MM.1S (cell line): ENCODE measurements at regions not wholly inside any gene's neighbourhood (a gene's known extent, or its start where the extent isn't known, plus 50 kb on each side); places are given as distances from the start of the nearest gene placed in this dataset.

Experiments
- CTCF ChIP-seq: fragments of 300-600 bp; sonication (generic); IDR thresholded peaks from 2 replicates; pipeline ENCODE4 v1.5.1; 2016; ENCODE audit warnings: antibody characterized with exemption, low read length, mixed read lengths
- EZH2 ChIP-seq: fragments of 300-600 bp; sonication (generic); optimal IDR thresholded peaks from 2 replicates; pipeline ENCODE3; 2017; ENCODE audit warnings: low read depth, mild to moderate bottlenecking, antibody characterized with exemption, low read length, mixed read lengths

- TF ChIP-seq CTCF = no peak
- no peak for TF ChIP-seq EZH2
Measured at GRCh38 chr21:31497914-31498313, 153.9 kb upstream of the TIAM1 start.
